Tibial nerve (tissue), 4 donors: ENCODE measurements at regions not wholly inside any gene's neighbourhood (a gene's known extent, or its start where the extent isn't known, plus 50 kb on each side); places are given as distances from the start of the nearest gene placed in this dataset.

ENCODE experiments used
- EP300 ChIP-seq, 2 donors: sonication (generic); formaldehyde crosslinking; IDR thresholded peaks; one replicate each; pipeline ENCODE4 v1.6.1; 2017; ENCODE audit warnings: antibody characterized with exemption in 2 of 2, mild to moderate bottlenecking in 1 of 2
- POLR2A ChIP-seq, 2 donors: fragments of 450-650 bp; IDR thresholded peaks; one replicate each; pipeline ENCODE4 v1.6.1; 2017; ENCODE audit warnings: antibody characterized with exemption in 2 of 2, mild to moderate bottlenecking in 2 of 2, moderate library complexity in 2 of 2
- TF ChIP-seq, protein P1 (sequence below), 5 experiments: fragments of 200-600 bp in 3 of 5; fragments of 450-650 bp in 2 of 5; sonication (generic) in 3 of 5; IDR thresholded peaks; one replicate each; pipeline ENCODE4 v1.5.1; 2016 to 2019; ENCODE audit warnings: antibody characterized with exemption in 5 of 5, mild to moderate bottlenecking in 3 of 5, moderate library complexity in 2 of 5

DNA sequence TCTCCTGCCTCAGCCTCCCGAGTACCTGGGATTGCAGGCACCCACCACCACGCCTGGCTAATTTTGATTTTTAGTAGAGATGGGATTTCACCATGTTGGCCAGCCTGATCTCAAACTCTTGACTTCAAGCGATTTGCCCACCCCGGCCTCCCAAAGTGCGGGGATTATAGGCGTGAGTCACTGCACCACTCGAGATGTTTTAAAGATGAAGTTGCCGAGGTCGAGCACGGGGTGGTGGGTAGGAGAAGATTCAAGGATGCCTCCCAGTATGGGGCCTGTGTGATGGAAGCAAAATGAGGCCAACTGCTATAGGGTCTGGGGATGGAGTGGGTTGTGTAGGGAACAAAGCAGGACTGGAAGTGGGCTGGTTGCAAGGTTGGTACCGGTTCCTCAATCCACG is 245.2 kb downstream of the MN1 start:
- no peak for TF ChIP-seq POLR2A (IDR thresholded peaks at IDR 0.05)
- TF ChIP-seq, protein P1, sequence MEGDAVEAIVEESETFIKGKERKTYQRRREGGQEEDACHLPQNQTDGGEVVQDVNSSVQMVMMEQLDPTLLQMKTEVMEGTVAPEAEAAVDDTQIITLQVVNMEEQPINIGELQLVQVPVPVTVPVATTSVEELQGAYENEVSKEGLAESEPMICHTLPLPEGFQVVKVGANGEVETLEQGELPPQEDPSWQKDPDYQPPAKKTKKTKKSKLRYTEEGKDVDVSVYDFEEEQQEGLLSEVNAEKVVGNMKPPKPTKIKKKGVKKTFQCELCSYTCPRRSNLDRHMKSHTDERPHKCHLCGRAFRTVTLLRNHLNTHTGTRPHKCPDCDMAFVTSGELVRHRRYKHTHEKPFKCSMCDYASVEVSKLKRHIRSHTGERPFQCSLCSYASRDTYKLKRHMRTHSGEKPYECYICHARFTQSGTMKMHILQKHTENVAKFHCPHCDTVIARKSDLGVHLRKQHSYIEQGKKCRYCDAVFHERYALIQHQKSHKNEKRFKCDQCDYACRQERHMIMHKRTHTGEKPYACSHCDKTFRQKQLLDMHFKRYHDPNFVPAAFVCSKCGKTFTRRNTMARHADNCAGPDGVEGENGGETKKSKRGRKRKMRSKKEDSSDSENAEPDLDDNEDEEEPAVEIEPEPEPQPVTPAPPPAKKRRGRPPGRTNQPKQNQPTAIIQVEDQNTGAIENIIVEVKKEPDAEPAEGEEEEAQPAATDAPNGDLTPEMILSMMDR (IDR thresholded peaks at IDR 0.05) = no peak
- TF ChIP-seq EP300 (IDR thresholded peaks at IDR 0.05) = no peak
